Urinary bladder (tissue), 4 donors: ENCODE measurements at regions not wholly inside any gene's neighbourhood (a gene's known extent, or its start where the extent isn't known, plus 50 kb on each side); places are given as distances from the start of the nearest gene placed in this dataset. TPM values are rescaled to one million over a fixed set of nuclear protein-coding genes. Genes with fewer than 3 reads are reported as not detected.

Source experiments
- DNase-seq: peaks from one replicate; pipeline ENCODE4 v3.0.0-alpha.2; 2015; ENCODE audit errors: extremely low spot score
- H3K27ac ChIP-seq: one replicate; pipeline ENCODE4 v1.5.1; 2013; ENCODE audit warnings: low read depth, mild to moderate bottlenecking, moderate library complexity
- H3K36me3 ChIP-seq: one replicate; pipeline ENCODE4 v1.6.1; 2013; ENCODE audit warnings: mild to moderate bottlenecking, moderate library complexity; ENCODE audit not compliant: insufficient read depth
- H3K4me1 ChIP-seq: one replicate; pipeline ENCODE4 v1.6.1; 2013; ENCODE audit warnings: mild to moderate bottlenecking, moderate library complexity; ENCODE audit not compliant: insufficient read depth
- H3K4me3 ChIP-seq: one replicate; pipeline ENCODE4 v1.5.1; 2013; ENCODE audit warnings: low read depth, low read length
- WGBS: extraction: QIAGEN DNeasy Blood & Tissue Kit; methylation state at CpG from one replicate; pipeline ENCODE4 v1.1.7; 2013; 5-methylcytosine and 5-hydroxymethylcytosine counted together
- small RNA-seq: library from RNA; depleted of rRNA; stranded (forward); fragments of <200 nt; gene quantifications from one replicate; pipeline ENCODE3, GENCODE V24; 2014
- donor health status: healthy with polysubstance abuse.
- donor health status: healthy.

DNA sequence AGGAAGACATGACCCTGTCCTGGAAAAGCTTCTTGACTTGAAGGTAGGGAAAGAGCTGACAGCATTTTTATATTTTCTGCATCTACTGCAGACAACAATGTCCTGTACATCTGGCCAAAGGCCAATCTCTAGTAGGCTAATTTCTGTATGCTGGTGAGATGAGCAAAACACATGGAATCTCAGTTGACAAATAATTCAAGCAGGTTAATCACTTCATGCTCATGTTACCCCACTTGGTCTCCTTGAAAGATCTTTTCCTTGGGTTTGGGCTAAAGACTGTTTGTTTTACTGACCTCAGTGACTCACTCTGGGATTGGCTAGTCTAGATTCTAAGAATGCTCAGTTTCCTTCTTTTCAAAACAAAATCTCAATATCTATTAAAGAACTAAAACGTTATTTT is 298.8 kb downstream of the LMO7 start:
- WGBS: 83% methylated on average over 1 of the region's 1 CpG

DNA sequence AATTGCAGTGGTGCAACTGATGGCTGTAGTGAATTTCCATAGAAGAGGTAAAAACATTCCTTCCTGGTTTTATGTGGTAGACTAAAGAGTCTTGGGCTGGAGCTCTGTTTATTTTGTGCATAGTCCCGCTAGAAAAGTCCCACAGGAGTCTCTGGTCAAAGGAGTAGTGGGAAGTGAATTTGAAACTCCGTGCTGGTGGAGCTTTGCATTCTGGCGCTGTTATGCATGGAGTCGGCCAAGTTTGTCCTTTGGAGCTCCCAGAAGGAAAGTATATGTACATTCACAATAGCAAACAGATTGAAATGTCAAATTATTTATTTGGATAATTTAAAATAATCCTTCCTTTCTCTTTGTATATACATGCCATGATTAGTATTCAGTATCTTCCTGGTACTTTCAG is 296.5 kb downstream of the LMO7 start:
- H3K4me1 ChIP-seq: no peaks in the 10 kb centered on the region
- no peak overlapping the region for H3K27ac ChIP-seq
- 64% methylated on average over 4 of the region's 4 CpGs for WGBS
- no peak overlapping the region for H3K4me3 ChIP-seq
- no peak for DNase-seq
- no peaks in the 10 kb centered on the region for H3K36me3 ChIP-seq

More for the DNA sequence above, 298.8 kb downstream of the LMO7 start:
- Histone ChIP-seq H3K4me3 (no peak overlapping the region), H3K36me3 (no peaks in the 10 kb centered on the region), H3K4me1 (no peaks in the 10 kb centered on the region), H3K27ac (no peak overlapping the region)
- DNase-seq: no peak

DNA sequence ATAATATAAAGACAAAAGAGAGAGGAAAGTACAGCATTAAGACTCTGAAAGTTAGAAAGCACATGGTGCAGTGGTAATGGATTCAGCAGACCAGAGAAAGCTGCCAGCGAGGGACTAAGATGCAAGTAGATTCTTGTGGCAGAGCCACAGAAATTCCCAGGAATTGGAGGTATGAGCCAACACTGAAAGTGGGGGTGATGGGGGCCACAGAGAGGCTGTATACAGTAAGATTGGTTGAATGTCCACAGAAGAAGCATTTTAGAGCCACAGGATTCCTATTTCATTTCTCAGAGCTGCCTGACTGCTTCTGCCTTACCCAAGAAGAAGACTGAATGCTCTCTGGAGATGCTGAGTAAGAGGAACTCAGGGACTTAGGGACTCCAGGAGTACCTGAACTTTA is 295.0 kb downstream of the LMO7 start:
- Histone ChIP-seq H3K27ac (no peak overlapping the region), H3K4me3 (no peak overlapping the region), H3K36me3 (no peaks in the 10 kb centered on the region), H3K4me1 (no peaks in the 10 kb centered on the region)
- DNase-seq: no peak
- WGBS: 97% methylated on average over 1 of the region's 1 CpG

DNA sequence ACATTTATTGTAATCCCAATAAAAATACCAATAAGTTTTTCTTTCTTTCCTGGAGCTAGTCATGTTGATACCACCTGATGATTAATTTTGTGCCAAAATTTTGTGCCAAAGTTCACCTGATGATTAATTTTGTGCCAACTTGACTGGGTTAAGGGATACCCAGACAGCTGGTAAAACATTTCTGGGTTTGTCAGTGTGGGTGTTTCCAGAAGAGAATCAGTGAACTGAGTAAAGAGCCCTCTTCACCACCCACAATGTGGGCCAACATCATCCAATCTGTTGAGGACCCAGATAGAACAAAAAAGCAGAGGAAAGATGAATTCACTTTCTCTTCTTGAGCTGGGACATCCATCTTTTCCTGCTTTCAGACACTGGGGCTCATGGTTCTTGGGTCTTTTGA is 292.9 kb downstream of the LMO7 start:
- Histone ChIP-seq H3K4me3 (no peak overlapping the region), H3K4me1 (no peaks in the 10 kb centered on the region), H3K27ac (no peak overlapping the region), H3K36me3 (no peaks in the 10 kb centered on the region)
- no peak for DNase-seq

DNA sequence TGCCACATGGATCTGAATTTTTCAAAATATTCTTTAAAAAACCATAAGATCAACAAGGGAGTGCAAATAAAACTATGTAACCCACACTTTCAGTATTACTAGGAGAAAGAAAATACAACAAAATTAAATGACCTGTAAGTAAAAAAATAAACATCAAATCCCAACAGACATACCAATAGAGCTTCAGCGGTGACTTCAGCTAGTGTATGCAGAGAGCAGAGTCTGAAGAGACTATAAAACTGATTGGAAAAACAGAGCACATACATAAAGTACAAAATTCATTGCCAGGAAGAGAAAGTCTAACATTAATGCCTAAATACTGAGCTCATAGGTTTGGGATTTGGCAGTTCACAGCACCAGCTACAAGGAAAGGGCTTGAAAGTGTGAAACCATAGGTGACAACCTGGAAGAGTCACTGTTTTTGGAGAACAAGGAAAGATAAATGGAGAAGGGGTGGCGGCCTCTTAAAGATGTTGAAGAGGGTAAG is 291.1 kb downstream of the LMO7 start:
- WGBS: 92% methylated on average over 2 of the region's 2 CpGs
- DNase-seq: no peak
- Histone ChIP-seq H3K36me3 (no peaks in the 10 kb centered on the region), H3K4me3 (no peak overlapping the region), H3K27ac (no peak overlapping the region), H3K4me1 (no peaks in the 10 kb centered on the region)

DNA sequence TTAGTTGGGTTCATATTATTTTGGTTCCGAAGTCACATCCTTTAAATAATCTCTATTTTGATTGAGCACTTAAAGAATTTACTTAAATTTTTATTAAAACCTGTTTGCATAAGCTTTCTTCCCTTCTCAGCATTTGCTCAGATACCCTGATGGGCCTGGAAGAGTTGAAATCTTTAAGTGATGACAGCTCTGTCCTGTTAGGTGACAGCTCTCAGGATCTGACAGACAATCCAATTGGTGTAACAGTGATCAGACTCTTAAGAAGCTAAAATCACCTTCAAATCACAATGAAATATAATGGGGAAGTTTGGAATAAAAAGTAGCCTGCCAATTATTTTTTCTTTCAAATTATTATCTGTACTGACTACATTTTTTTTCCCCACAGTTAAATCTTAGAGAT is 284.4 kb downstream of the LMO7 start:
- Histone ChIP-seq H3K36me3 (no peaks in the 10 kb centered on the region), H3K4me3 (no peak overlapping the region), H3K27ac (no peak overlapping the region), H3K4me1 (no peaks in the 10 kb centered on the region)
- no peak for DNase-seq
- WGBS: 85% methylated on average over 1 of the region's 1 CpG

DNA sequence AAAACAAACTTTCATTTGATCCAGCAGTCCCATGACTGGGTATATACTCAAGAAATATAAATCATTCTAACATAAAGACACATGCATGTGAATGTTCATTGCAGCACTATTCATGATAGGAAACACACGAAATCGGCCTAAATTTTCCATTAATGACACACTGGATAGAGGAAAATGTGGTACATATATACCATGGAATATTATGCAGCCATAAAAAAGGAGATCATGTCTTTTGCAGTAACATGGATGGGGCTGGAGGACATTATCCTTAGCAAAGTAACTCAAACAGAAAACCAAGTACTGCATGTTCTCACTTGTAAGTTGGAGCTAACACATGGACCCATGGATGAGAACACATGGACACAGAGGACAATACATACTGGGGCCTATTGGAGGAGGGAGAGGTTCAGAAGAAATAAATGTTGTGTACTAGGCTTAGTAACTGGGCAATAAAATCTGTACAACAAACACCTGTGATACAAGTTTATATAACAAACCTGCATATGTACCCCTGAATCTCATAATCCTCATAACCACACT is 283.6 kb downstream of the LMO7 start:
- no peak overlapping the region for H3K4me3 ChIP-seq
- H3K4me1 ChIP-seq: no peaks in the 10 kb centered on the region
- no peaks in the 10 kb centered on the region for H3K36me3 ChIP-seq
- no peak for DNase-seq
- no peak overlapping the region for H3K27ac ChIP-seq
- WGBS: 94% methylated on average over 2 of the region's 2 CpGs

DNA sequence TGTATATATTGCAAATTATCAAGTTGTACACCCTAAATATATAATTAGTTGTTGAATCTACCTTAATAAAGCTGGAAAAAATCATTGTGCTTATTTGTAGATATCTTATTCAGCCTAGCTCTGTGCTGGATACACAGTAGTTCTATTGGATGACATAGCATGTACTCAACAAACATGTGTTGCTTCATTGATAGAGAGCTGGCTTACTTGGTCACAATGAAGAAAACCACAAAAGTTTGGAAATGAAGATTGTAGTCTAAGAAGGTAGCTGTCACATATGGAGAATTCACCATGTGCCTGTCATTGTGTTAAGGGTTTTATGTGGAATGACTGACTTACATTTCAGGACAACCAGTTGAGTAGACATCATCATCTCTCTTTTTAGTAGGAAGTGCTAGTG is 278.9 kb downstream of the LMO7 start:
- Histone ChIP-seq H3K4me3 (no peak overlapping the region), H3K4me1 (no peaks in the 10 kb centered on the region), H3K36me3 (no peaks in the 10 kb centered on the region), H3K27ac (no peak overlapping the region)
- no peak for DNase-seq

DNA sequence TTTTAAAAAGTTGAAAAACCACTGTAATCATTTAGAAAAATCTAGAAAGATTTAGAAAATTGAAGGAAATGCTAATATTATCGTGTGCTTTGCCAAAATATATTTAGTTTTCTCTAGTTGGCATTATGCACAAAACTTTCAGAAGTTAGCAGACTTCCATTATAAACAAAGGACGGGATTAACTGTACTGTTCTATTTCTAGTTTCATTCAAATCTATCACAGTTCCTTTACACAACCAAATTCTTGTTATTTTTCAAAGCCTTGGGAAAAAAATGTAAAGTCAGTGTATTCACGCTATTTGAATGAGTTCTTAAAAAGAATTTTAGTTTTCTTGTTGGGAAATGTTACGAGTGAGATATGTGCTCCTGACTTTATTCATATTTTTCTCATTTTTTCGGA is 277.8 kb downstream of the LMO7 start:
- Histone ChIP-seq H3K36me3 (no peaks in the 10 kb centered on the region), H3K4me1 (no peaks in the 10 kb centered on the region), H3K27ac (no peak overlapping the region), H3K4me3 (no peak overlapping the region)
- no peak for DNase-seq
- 43% methylated on average over 5 of the region's 5 CpGs for WGBS

DNA sequence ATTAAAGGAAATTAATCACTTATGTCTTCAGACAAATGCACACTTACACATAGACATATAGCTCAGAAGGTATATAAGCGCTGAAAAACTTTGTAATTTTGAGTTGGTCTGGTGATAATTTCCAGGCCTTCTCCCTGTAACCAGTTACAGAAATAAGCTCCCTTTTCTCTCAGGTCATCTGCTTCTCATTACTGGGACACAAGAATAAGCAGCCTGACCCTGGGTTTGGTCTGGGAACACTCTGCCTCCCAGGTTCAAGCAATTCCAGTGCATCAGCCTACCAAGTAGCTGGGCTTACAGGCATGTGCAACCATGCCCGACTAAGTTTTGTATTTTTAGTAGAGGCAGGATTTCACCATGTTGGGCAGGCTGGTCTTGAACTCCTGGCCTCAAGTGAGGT is 274.5 kb downstream of the LMO7 start:
- WGBS: 75% methylated on average over 2 of the region's 2 CpGs
- H3K27ac ChIP-seq: no peak overlapping the region

More for the DNA sequence above, 274.5 kb downstream of the LMO7 start:
- no peak for DNase-seq
- Histone ChIP-seq H3K4me1 (no peaks in the 10 kb centered on the region), H3K4me3 (no peak overlapping the region), H3K36me3 (no peaks in the 10 kb centered on the region)

Small RNAs in the stretch of these regions (small RNA-seq; reads per million reads assigned to genes)
- not detected for gene RN7SL571P
